ENCODE measurements at regions not wholly inside any gene's neighbourhood (a gene's known extent, or its start where the extent isn't known, plus 50 kb on each side); places are given as distances from the start of the nearest gene placed in this dataset.

- intact Hi-C loops (cut with DNase I; ENCODE audit: low total_unique reads): no loop called here
- H3K4me3 ChIP-seq: no peak overlapping the region
- H3K9me3 ChIP-seq: no peaks in the 10 kb centered on the region
- TF ChIP-seq CTCF (IDR thresholded peaks at IDR 0.05 in 8 of 11, conservative IDR thresholded peaks at IDR 0.05 in 3 of 11): no peak
- no peak for TF ChIP-seq POLR2AphosphoS5 (IDR thresholded peaks at IDR 0.05)
- no peak for TF ChIP-seq POLR2A (IDR thresholded peaks at IDR 0.05)
- H3K4me1 ChIP-seq: peaks cover 0 to 15% (median 0%) of the 10 kb centered on the region in 6 donors
- 78 to 88% (median 81%) methylated on average over 3 of the region's 3 CpGs for WGBS, 5 donors
- H3K27me3 ChIP-seq (replicated peaks in 1 of 7): peaks cover 0 to 22% (median 0%) of the 10 kb centered on the region in 7 donors
- no peak overlapping the region for H3K27ac ChIP-seq
- no peak for DNase-seq
- no peaks in the 10 kb centered on the region for H3K36me3 ChIP-seq
Measured at GRCh38 chr1:230575886-230576500, 66.3 kb upstream of the COG2 start.

- 76 to 94% (median 84%) methylated on average over 3 of the region's 3 CpGs for WGBS, 5 donors
- Histone ChIP-seq H3K36me3 (no peaks in the 10 kb centered on the region), H3K27ac (no peak overlapping the region), H3K27me3 (replicated peaks in 1 of 7) (peaks cover 0 to 15% (median 0%) of the 10 kb centered on the region in 7 donors), H3K9me3 (no peaks in the 10 kb centered on the region), H3K4me3 (no peak overlapping the region), H3K4me1 (peaks cover 0 to 17% (median 0%) of the 10 kb centered on the region in 6 donors)
- TF ChIP-seq POLR2A (IDR thresholded peaks at IDR 0.05) (no peak), CTCF (IDR thresholded peaks at IDR 0.05 in 8 of 11, conservative IDR thresholded peaks at IDR 0.05 in 3 of 11) (no peak), POLR2AphosphoS5 (IDR thresholded peaks at IDR 0.05) (no peak)
- intact Hi-C loops (cut with DNase I; ENCODE audit: low total_unique reads): no loop called here
- DNase-seq: no peak
Measured at GRCh38 chr1:230574502-230574901, 67.8 kb upstream of the COG2 start.

GRCh38 chr1:230573658-230574057, 68.6 kb upstream of the COG2 start:
- H3K4me1 ChIP-seq: peaks cover 0 to 17% (median 0%) of the 10 kb centered on the region in 6 donors
- intact Hi-C loops (cut with DNase I; ENCODE audit: low total_unique reads): no loop called here
- WGBS, 5 donors: 40 to 79% (median 48%) methylated on average over 3 of the region's 3 CpGs

More at GRCh38 chr1:230573658-230574057, 68.6 kb upstream of the COG2 start:
- no peaks in the 10 kb centered on the region for H3K9me3 ChIP-seq
- peaks cover 0 to 8% (median 0%) of the 10 kb centered on the region in 7 donors for H3K27me3 ChIP-seq (replicated peaks in 1 of 7)
- peak overlapping the region in 2 of 8 donors; percentile 48 to 60 for H3K27ac ChIP-seq
- no peaks in the 10 kb centered on the region for H3K36me3 ChIP-seq
- DNase-seq: no peak
- no peak overlapping the region for H3K4me3 ChIP-seq
- TF ChIP-seq POLR2A (IDR thresholded peaks at IDR 0.05): no peak
- no peak for TF ChIP-seq CTCF (IDR thresholded peaks at IDR 0.05 in 8 of 11, conservative IDR thresholded peaks at IDR 0.05 in 3 of 11)
- TF ChIP-seq POLR2AphosphoS5 (IDR thresholded peaks at IDR 0.05): no peak

Data from spleen (tissue), 11 donors.